ENCODE measurements at regions not wholly inside any gene's neighbourhood (a gene's known extent, or its start where the extent isn't known, plus 50 kb on each side); places are given as distances from the start of the nearest gene placed in this dataset.

GRCh38 chr4:84412062-84412461, 87.0 kb downstream of the NKX6-1 start:
- no peak for DNase-seq (ENCODE audit: extremely low read depth, insufficient read length)
- Histone ChIP-seq H3K36me3 (ENCODE audit: control insufficient read depth, insufficient read depth, low read length) (no peaks in the 10 kb centered on the region), H3K4me3 (replicated peaks; ENCODE audit: low read depth, low read length) (no peak overlapping the region), H3K27me3 (replicated peaks; ENCODE audit: control insufficient read depth, insufficient read depth, low read length) (no peaks in the 10 kb centered on the region)
- no peak for TF ChIP-seq CTCF (IDR thresholded peaks at IDR 0.05; ENCODE audit: insufficient read depth, low read length, poor library complexity, severe bottlenecking)

GRCh38 chr4:84407554-84408407, 91.3 kb downstream of the NKX6-1 start:
- DNase-seq (ENCODE audit: extremely low read depth, insufficient read length) = no peak
- no peak for TF ChIP-seq CTCF (IDR thresholded peaks at IDR 0.05; ENCODE audit: insufficient read depth, low read length, poor library complexity, severe bottlenecking)
- Histone ChIP-seq H3K36me3 (ENCODE audit: control insufficient read depth, insufficient read depth, low read length) (no peaks in the 10 kb centered on the region), H3K27me3 (replicated peaks; ENCODE audit: control insufficient read depth, insufficient read depth, low read length) (no peaks in the 10 kb centered on the region), H3K4me3 (replicated peaks; ENCODE audit: low read depth, low read length) (no peak overlapping the region)

GRCh38 chr4:84403656-84404055, 95.4 kb downstream of the NKX6-1 start:
- Histone ChIP-seq H3K36me3 (ENCODE audit: control insufficient read depth, insufficient read depth, low read length) (no peaks in the 10 kb centered on the region), H3K4me3 (replicated peaks; ENCODE audit: low read depth, low read length) (no peak overlapping the region), H3K27me3 (replicated peaks; ENCODE audit: control insufficient read depth, insufficient read depth, low read length) (no peaks in the 10 kb centered on the region)
- no peak for DNase-seq (ENCODE audit: extremely low read depth, insufficient read length)
- no peak for TF ChIP-seq CTCF (IDR thresholded peaks at IDR 0.05; ENCODE audit: insufficient read depth, low read length, poor library complexity, severe bottlenecking)

GRCh38 chr4:84401701-84402306, 97.3 kb downstream of the NKX6-1 start:
- Histone ChIP-seq H3K36me3 (ENCODE audit: control insufficient read depth, insufficient read depth, low read length) (no peaks in the 10 kb centered on the region), H3K4me3 (replicated peaks; ENCODE audit: low read depth, low read length) (no peak overlapping the region), H3K27me3 (replicated peaks; ENCODE audit: control insufficient read depth, insufficient read depth, low read length) (no peaks in the 10 kb centered on the region)
- no peak for DNase-seq (ENCODE audit: extremely low read depth, insufficient read length)
- TF ChIP-seq CTCF (IDR thresholded peaks at IDR 0.05; ENCODE audit: insufficient read depth, low read length, poor library complexity, severe bottlenecking) = no peak

GRCh38 chr4:84394386-84394785, 104.7 kb downstream of the NKX6-1 start:
- TF ChIP-seq CTCF (IDR thresholded peaks at IDR 0.05; ENCODE audit: insufficient read depth, low read length, poor library complexity, severe bottlenecking) = no peak
- no peak for DNase-seq (ENCODE audit: extremely low read depth, insufficient read length)
- no peak overlapping the region for H3K4me3 ChIP-seq (replicated peaks; ENCODE audit: low read depth, low read length)
- no peaks in the 10 kb centered on the region for H3K36me3 ChIP-seq (ENCODE audit: control insufficient read depth, insufficient read depth, low read length)
- no peaks in the 10 kb centered on the region for H3K27me3 ChIP-seq (replicated peaks; ENCODE audit: control insufficient read depth, insufficient read depth, low read length)
